ENCODE measurements at regions not wholly inside any gene's neighbourhood (a gene's known extent, or its start where the extent isn't known, plus 50 kb on each side); places are given as distances from the start of the nearest gene placed in this dataset.

DNA sequence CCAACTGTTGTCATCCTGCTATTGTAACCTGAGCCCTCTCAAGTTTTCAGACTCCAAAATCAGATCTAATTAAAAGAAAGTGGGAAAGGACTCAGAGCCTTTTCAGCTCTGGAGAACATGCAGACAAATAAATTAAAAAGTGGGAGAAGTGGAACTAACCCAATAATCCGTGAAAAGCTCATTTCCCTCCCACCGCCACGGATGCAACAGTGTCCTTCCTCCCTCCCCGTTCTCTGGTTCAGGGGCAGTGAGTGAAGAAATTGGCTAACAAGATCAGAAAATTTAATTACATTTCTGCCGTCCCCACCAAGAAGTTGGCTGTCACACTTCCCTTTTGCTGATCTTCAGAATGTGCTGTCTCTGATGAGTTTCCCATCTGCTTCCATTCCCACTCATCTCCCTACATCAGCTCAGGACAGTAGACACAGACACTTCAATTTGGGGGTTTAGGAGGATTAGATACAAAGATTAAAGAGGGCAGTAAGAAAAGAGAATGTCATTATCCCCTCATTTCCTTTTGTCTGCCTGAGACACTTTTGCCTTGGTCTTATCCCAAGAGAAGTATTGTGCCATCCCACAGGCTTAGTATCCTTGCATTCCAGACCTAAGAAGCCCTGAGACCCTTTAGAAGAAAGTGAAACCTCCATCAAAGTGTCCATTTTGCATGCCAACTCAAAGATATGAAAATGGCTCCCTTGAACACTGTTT lies 335.7 kb upstream of the PPP2R3A start:
- no peaks in the 10 kb centered on the region for H3K36me3 ChIP-seq (ENCODE audit: insufficient read depth, low read length)
- no peak overlapping the region for H3K27ac ChIP-seq (ENCODE audit: low read length)
- TF ChIP-seq, protein P1, sequence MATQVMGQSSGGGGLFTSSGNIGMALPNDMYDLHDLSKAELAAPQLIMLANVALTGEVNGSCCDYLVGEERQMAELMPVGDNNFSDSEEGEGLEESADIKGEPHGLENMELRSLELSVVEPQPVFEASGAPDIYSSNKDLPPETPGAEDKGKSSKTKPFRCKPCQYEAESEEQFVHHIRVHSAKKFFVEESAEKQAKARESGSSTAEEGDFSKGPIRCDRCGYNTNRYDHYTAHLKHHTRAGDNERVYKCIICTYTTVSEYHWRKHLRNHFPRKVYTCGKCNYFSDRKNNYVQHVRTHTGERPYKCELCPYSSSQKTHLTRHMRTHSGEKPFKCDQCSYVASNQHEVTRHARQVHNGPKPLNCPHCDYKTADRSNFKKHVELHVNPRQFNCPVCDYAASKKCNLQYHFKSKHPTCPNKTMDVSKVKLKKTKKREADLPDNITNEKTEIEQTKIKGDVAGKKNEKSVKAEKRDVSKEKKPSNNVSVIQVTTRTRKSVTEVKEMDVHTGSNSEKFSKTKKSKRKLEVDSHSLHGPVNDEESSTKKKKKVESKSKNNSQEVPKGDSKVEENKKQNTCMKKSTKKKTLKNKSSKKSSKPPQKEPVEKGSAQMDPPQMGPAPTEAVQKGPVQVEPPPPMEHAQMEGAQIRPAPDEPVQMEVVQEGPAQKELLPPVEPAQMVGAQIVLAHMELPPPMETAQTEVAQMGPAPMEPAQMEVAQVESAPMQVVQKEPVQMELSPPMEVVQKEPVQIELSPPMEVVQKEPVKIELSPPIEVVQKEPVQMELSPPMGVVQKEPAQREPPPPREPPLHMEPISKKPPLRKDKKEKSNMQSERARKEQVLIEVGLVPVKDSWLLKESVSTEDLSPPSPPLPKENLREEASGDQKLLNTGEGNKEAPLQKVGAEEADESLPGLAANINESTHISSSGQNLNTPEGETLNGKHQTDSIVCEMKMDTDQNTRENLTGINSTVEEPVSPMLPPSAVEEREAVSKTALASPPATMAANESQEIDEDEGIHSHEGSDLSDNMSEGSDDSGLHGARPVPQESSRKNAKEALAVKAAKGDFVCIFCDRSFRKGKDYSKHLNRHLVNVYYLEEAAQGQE (IDR thresholded peaks at IDR 0.05; ENCODE audit: borderline replicate concordance) = no peak
- no peak for TF ChIP-seq MXI1 (conservative IDR thresholded peaks at IDR 0.05; ENCODE audit: poor library complexity, severe bottlenecking)
- TF ChIP-seq RAD21 (conservative IDR thresholded peaks at IDR 0.05) = no peak
- TF ChIP-seq SMC3 (conservative IDR thresholded peaks at IDR 0.05; ENCODE audit: poor library complexity) = no peak
- TF ChIP-seq EZH2 (IDR thresholded peaks at IDR 0.05; ENCODE audit: borderline replicate concordance, insufficient read depth, low read length, poor library complexity, severe bottlenecking) = no peak
- no peak for TF ChIP-seq POLR2AphosphoS5 (IDR thresholded peaks at IDR 0.05)
- TF ChIP-seq, protein P2, sequence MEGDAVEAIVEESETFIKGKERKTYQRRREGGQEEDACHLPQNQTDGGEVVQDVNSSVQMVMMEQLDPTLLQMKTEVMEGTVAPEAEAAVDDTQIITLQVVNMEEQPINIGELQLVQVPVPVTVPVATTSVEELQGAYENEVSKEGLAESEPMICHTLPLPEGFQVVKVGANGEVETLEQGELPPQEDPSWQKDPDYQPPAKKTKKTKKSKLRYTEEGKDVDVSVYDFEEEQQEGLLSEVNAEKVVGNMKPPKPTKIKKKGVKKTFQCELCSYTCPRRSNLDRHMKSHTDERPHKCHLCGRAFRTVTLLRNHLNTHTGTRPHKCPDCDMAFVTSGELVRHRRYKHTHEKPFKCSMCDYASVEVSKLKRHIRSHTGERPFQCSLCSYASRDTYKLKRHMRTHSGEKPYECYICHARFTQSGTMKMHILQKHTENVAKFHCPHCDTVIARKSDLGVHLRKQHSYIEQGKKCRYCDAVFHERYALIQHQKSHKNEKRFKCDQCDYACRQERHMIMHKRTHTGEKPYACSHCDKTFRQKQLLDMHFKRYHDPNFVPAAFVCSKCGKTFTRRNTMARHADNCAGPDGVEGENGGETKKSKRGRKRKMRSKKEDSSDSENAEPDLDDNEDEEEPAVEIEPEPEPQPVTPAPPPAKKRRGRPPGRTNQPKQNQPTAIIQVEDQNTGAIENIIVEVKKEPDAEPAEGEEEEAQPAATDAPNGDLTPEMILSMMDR (IDR thresholded peaks at IDR 0.05; ENCODE audit: poor library complexity, severe bottlenecking) = no peak
- no peak for TF ChIP-seq TAF1 (IDR thresholded peaks at IDR 0.05; ENCODE audit: low read depth)
- TF ChIP-seq EP300 (conservative IDR thresholded peaks at IDR 0.05; ENCODE audit: poor library complexity, severe bottlenecking) = no peak
- no peak overlapping the region for H3K9ac ChIP-seq (ENCODE audit: low read length)
- H3K79me2 ChIP-seq (replicated peaks; ENCODE audit: insufficient read depth, low read length) = no peaks in the 10 kb centered on the region
- no peaks in the 10 kb centered on the region for H4K20me1 ChIP-seq (ENCODE audit: insufficient read depth)
- H3K9me2 ChIP-seq (ENCODE audit: insufficient read depth, low read length) = no peaks in the 10 kb centered on the region
- H3K4me3 ChIP-seq (ENCODE audit: low read length) = no peak overlapping the region
- H3K4me2 ChIP-seq (ENCODE audit: low read length) = no peak overlapping the region
- no peaks in the 10 kb centered on the region for H3K9me3 ChIP-seq (ENCODE audit: low read length)
- no peak overlapping the region for H2AFZ ChIP-seq (ENCODE audit: low read depth, low read length)
- H3F3A ChIP-seq (ENCODE audit: insufficient read depth, low read length, poor library complexity, severe bottlenecking) = no peaks in the 10 kb centered on the region
- no peaks in the 10 kb centered on the region for H3K27me3 ChIP-seq (ENCODE audit: insufficient read depth, low read depth, low read length)

DNA sequence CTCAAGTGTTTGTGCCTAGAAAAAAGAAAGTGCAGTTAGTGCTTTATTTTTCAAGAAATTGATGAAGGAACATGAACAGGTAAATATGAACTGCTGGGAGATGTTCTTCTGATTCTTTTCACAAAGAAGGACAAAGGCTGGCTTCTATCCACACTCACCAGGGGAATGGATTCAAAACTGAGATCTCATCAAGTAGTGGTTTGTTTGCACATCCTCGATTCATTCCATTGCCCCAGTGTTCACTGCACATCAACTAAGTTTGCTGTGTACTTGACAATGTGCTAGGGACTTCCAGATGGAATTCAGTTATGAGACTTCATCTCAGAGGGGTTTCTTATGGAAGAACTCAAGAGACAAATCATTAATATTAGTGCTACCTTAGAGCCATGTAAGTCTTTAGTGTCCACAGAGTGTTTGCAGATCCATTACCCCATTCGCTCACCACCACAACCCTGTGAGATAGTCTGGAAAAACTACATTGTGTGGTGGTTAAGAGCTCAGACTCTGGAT lies 332.9 kb upstream of the PPP2R3A start:
- H2AFZ ChIP-seq (ENCODE audit: low read depth, low read length) = no peak overlapping the region
- TF ChIP-seq, protein P2 (IDR thresholded peaks at IDR 0.05; ENCODE audit: poor library complexity, severe bottlenecking) = no peak
- no peak for TF ChIP-seq SMC3 (conservative IDR thresholded peaks at IDR 0.05; ENCODE audit: poor library complexity)
- no peak for TF ChIP-seq EZH2 (IDR thresholded peaks at IDR 0.05; ENCODE audit: borderline replicate concordance, insufficient read depth, low read length, poor library complexity, severe bottlenecking)
- no peak for TF ChIP-seq MXI1 (conservative IDR thresholded peaks at IDR 0.05; ENCODE audit: poor library complexity, severe bottlenecking)
- TF ChIP-seq EP300 (conservative IDR thresholded peaks at IDR 0.05; ENCODE audit: poor library complexity, severe bottlenecking) = no peak
- no peak for TF ChIP-seq RAD21 (conservative IDR thresholded peaks at IDR 0.05)
- TF ChIP-seq, protein P1 (IDR thresholded peaks at IDR 0.05; ENCODE audit: borderline replicate concordance) = no peak
- TF ChIP-seq TAF1 (IDR thresholded peaks at IDR 0.05; ENCODE audit: low read depth) = no peak
- no peak for TF ChIP-seq POLR2AphosphoS5 (IDR thresholded peaks at IDR 0.05)

More for the DNA sequence above, 332.9 kb upstream of the PPP2R3A start:
- H3K79me2 ChIP-seq (replicated peaks; ENCODE audit: insufficient read depth, low read length) = no peaks in the 10 kb centered on the region
- no peaks in the 10 kb centered on the region for H3K9me2 ChIP-seq (ENCODE audit: insufficient read depth, low read length)
- no peaks in the 10 kb centered on the region for H3F3A ChIP-seq (ENCODE audit: insufficient read depth, low read length, poor library complexity, severe bottlenecking)
- H3K27ac ChIP-seq (ENCODE audit: low read length) = no peak overlapping the region
- no peaks in the 10 kb centered on the region for H4K20me1 ChIP-seq (ENCODE audit: insufficient read depth)
- no peak overlapping the region for H3K4me3 ChIP-seq (ENCODE audit: low read length)
- no peak overlapping the region for H3K4me2 ChIP-seq (ENCODE audit: low read length)
- H3K36me3 ChIP-seq (ENCODE audit: insufficient read depth, low read length) = no peaks in the 10 kb centered on the region
- no peaks in the 10 kb centered on the region for H3K9me3 ChIP-seq (ENCODE audit: low read length)
- H3K9ac ChIP-seq (ENCODE audit: low read length) = no peak overlapping the region
- H3K27me3 ChIP-seq (ENCODE audit: insufficient read depth, low read depth, low read length) = no peaks in the 10 kb centered on the region

All from neural cell (in vitro differentiated cells).